Suprapubic skin (tissue), 4 donors: ENCODE measurements at regions not wholly inside any gene's neighbourhood (a gene's known extent, or its start where the extent isn't known, plus 50 kb on each side); places are given as distances from the start of the nearest gene placed in this dataset.

Source experiments
- EP300 ChIP-seq: sonication (generic); formaldehyde crosslinking; IDR thresholded peaks from one replicate; pipeline ENCODE4 v1.6.1; 2017; ENCODE audit warnings: antibody characterized with exemption
- POLR2A ChIP-seq, 2 donors: fragments of 450-650 bp; IDR thresholded peaks; one replicate each; pipeline ENCODE4 v1.6.1; 2017; ENCODE audit warnings: antibody characterized with exemption in 2 of 2, mild to moderate bottlenecking in 2 of 2, moderate library complexity in 2 of 2
- POLR2AphosphoS5 ChIP-seq, 3 donors: sonication (generic); formaldehyde crosslinking; IDR thresholded peaks; one replicate each; pipeline ENCODE4 v1.6.1; 2017; ENCODE audit warnings: antibody characterized with exemption in 3 of 3
- TF ChIP-seq, protein P1 (sequence below), 2 donors: fragments of 200-600 bp in 1 of 2; fragments of 450-650 bp in 1 of 2; sonication (generic) in 1 of 2; IDR thresholded peaks; one replicate each; pipeline ENCODE4 v1.5.1; 2016 to 2019; ENCODE audit warnings: antibody characterized with exemption in 2 of 2, mild to moderate bottlenecking in 1 of 2, moderate library complexity in 1 of 2

DNA sequence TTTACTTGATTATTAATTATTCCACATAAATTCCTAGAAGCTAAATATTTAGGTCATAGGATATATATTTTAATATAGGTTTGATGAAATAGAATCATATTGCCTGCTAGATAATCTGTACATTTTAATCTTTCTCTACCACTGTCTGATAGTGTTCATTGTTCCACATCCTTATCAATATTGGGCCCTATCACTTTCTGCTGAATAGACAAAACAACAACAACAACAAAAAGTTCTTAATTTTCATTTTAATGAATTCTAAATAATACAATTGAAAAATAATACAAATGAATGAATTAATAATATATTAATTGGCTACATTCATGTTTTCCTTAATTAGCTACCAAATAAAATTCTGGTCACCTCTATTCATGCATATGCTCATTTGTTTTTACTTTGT is 1437.2 kb downstream of the LRFN5 start:
- no peak for TF ChIP-seq POLR2AphosphoS5 (IDR thresholded peaks at IDR 0.05)
- TF ChIP-seq POLR2A (IDR thresholded peaks at IDR 0.05) = no peak
- no peak for TF ChIP-seq EP300
- TF ChIP-seq, protein P1, sequence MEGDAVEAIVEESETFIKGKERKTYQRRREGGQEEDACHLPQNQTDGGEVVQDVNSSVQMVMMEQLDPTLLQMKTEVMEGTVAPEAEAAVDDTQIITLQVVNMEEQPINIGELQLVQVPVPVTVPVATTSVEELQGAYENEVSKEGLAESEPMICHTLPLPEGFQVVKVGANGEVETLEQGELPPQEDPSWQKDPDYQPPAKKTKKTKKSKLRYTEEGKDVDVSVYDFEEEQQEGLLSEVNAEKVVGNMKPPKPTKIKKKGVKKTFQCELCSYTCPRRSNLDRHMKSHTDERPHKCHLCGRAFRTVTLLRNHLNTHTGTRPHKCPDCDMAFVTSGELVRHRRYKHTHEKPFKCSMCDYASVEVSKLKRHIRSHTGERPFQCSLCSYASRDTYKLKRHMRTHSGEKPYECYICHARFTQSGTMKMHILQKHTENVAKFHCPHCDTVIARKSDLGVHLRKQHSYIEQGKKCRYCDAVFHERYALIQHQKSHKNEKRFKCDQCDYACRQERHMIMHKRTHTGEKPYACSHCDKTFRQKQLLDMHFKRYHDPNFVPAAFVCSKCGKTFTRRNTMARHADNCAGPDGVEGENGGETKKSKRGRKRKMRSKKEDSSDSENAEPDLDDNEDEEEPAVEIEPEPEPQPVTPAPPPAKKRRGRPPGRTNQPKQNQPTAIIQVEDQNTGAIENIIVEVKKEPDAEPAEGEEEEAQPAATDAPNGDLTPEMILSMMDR (IDR thresholded peaks at IDR 0.05) = no peak
